ENCODE measurements at regions not wholly inside any gene's neighbourhood (a gene's known extent, or its start where the extent isn't known, plus 50 kb on each side); places are given as distances from the start of the nearest gene placed in this dataset.

DNA sequence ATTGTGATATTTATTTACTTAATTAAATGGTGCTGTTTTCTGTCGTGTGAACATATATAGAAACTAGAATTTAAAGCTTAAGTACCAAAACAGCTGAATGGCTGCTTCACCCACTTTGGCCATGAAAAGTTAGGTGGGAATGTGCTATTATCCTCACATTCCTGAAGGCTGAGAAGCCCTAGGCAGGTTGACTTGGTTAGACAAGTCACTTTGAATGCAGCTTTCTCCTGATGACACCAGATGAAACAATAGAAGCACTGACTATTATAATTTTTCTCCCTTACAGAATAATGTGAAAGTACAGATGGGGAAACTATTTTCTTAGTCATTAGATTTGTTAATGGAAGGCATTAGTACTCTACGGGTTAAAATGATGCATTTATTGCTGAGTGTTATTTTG lies 65.1 kb upstream of the C5orf46 start:
- no peak overlapping the region for H3K27ac ChIP-seq
- no peak for DNase-seq (ENCODE audit: low spot score)
- TF ChIP-seq, protein P1, sequence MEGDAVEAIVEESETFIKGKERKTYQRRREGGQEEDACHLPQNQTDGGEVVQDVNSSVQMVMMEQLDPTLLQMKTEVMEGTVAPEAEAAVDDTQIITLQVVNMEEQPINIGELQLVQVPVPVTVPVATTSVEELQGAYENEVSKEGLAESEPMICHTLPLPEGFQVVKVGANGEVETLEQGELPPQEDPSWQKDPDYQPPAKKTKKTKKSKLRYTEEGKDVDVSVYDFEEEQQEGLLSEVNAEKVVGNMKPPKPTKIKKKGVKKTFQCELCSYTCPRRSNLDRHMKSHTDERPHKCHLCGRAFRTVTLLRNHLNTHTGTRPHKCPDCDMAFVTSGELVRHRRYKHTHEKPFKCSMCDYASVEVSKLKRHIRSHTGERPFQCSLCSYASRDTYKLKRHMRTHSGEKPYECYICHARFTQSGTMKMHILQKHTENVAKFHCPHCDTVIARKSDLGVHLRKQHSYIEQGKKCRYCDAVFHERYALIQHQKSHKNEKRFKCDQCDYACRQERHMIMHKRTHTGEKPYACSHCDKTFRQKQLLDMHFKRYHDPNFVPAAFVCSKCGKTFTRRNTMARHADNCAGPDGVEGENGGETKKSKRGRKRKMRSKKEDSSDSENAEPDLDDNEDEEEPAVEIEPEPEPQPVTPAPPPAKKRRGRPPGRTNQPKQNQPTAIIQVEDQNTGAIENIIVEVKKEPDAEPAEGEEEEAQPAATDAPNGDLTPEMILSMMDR (conservative IDR thresholded peaks at IDR 0.05; ENCODE audit: low read depth), result no peak
- ChIA-PET POLR2A (ENCODE audit: low non-redundant PET) (no interaction called here), CTCF (interaction anchor here (0.6 kb wide), 1 partner anchor 9 kb away, joined by 3 read pairs; no protein-coding TSS in a partner anchor)

DNA sequence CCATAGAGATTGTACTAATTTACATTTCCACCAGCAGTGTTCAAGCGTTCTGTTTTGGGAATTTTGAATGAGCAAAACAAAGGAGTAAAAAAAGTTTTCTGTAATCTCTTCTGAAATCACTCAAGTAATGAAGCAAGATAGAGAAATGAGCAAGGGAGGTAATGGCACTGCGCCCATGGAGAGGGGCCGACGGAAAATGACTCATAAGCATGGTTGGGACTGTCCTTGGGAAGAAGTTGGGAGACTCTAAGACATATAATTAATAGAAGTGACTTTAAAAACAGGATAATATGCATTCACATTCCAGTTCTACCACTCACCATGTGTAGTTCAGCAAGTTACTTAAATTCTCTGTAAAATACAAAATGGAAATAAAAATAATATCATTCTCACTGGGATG lies 62.5 kb upstream of the C5orf46 start:
- TF ChIP-seq, protein P1 (conservative IDR thresholded peaks at IDR 0.05; ENCODE audit: low read depth), result no peak
- CTCF ChIA-PET, result no interaction called here
- no peak for DNase-seq (ENCODE audit: low spot score)
- POLR2A ChIA-PET (ENCODE audit: low non-redundant PET), result no interaction called here
- H3K27ac ChIP-seq, result no peak overlapping the region

DNA sequence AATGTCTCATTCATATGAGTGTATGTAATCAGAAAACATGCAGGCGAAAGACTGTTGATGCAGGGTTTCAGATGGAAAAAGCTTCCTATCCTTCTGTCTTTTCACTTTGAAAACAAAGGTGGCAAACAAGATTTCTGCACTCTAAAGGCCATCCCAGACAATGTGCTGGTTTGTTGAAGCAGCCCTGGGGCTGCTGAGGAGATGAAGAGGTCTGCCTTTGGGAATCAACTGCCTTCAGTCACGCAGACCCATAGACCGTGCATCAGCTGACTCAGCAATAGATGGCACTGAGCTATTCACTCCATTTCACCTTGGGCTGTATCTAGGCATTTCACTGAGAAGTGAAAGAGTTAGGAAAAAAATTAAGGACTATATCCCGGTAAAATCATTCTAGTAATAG lies 60.5 kb upstream of the C5orf46 start:
- ChIA-PET POLR2A (ENCODE audit: low non-redundant PET) (no interaction called here), CTCF (interaction anchor here (0.5 kb wide), 1 partner anchor 347 kb away, joined by 3 read pairs; no protein-coding TSS in a partner anchor)
- no peak overlapping the region for H3K27ac ChIP-seq
- no peak for DNase-seq (ENCODE audit: low spot score)
- TF ChIP-seq, protein P1 (conservative IDR thresholded peaks at IDR 0.05; ENCODE audit: low read depth), result no peak

DNA sequence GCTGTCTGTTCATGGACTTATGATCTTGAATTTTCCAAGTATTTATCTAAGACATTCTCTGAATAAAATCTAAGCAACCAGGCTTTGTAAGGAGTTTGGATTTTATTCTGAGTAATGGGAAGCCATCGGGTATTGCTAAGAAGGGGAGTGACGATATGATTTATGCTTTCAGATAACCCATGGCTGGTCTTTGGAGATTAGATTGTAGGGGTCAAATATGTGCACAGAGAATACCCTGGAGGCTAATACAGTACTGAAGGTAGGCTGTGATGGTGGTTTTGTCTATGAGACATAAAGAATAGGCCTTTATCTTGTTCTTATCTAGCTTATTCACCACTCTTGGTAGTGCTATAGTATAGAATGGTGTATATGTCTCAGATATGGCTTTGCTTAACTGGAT lies 60.0 kb upstream of the C5orf46 start:
- DNase-seq (ENCODE audit: low spot score), result no peak
- TF ChIP-seq, protein P1 (conservative IDR thresholded peaks at IDR 0.05; ENCODE audit: low read depth), result no peak
- POLR2A ChIA-PET (ENCODE audit: low non-redundant PET), result no interaction called here
- H3K27ac ChIP-seq, result no peak overlapping the region
- CTCF ChIA-PET, result no interaction called here

DNA sequence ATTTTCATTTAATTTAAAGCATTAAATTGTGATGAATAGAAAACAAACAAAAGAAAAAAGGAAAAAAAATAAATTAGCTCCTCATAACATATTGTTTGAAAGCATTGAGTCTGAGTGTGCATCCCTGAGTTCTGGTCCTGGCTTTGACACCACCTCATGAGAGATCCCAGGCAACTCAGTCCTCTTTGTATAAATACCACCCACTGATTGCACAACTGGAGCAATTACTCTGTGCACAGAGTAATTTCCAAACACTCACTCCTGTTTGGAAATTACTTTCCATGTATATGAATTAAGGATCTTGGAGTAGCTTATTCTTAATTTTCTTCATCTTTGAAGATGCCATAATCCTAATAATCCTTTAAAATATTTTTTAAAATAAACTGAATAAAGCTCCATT lies 59.4 kb upstream of the C5orf46 start:
- H3K27ac ChIP-seq, result no peak overlapping the region
- no peak for DNase-seq (ENCODE audit: low spot score)
- TF ChIP-seq, protein P1 (conservative IDR thresholded peaks at IDR 0.05; ENCODE audit: low read depth), result no peak
- ChIA-PET POLR2A (ENCODE audit: low non-redundant PET) (no interaction called here), CTCF (no interaction called here)

DNA sequence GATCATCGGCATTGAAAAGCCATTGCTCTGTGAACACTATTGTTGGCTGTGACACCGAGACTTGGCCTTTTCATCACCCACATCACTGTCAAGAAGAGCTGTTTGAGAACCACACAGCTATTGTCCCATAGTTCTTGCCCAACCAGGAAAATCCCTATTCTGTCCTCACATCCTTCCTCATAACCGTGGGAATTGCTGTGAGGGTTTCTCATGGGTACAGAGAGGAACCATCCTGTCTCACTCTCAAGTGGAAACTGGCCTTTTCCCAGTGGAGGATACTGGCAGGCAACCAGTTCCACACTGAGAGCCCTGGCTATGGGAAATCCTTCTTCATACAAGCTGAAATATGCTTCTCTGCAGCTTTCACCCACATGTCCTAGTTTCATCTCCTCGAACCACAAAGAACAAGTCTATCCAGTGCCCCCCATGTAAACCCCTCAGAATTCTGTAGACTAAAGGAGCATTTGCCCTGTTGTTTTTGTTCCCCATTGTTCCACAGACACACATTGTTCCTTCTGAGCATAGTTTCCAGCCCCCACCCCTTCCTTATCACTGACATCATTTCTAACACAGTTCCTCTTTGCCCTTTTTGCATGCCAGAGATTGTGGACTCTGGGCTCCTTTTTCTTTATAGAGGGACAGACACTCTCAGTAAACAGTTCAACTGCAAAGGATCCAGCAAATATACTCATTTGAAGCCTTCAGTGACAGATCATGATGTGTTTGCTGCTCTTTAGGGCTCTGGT lies 57.8 kb upstream of the C5orf46 start:
- CTCF ChIA-PET, result interaction anchor here (0.6 kb wide), 1 partner anchor 24 kb away, joined by 3 read pairs; no protein-coding TSS in a partner anchor
- POLR2A ChIA-PET (ENCODE audit: low non-redundant PET), result no interaction called here
- no peak for DNase-seq (ENCODE audit: low spot score)
- TF ChIP-seq, protein P1 (conservative IDR thresholded peaks at IDR 0.05; ENCODE audit: low read depth), result no peak
- H3K27ac ChIP-seq, result no peak overlapping the region

Measured in RWPE1 (cell line).